Activated T-helper 9 cell treated with anti-CD3 and anti-CD28 coated beads, Interleukin-2, amount 50 U/mL, for 16 hours (primary cell): ENCODE measurements at regions not wholly inside any gene's neighbourhood (a gene's known extent, or its start where the extent isn't known, plus 50 kb on each side); places are given as distances from the start of the nearest gene placed in this dataset.
"Not testable (repeated sequence)": the region's sequence is repeated elsewhere in the genome, so short reads cannot be mapped to it uniquely, and the experiment has no call there.

Experiments used
- DNase-seq: peaks from one replicate; pipeline ENCODE4 v3.0.0-alpha.2; 2020; ENCODE audit warnings: low read depth

DNA sequence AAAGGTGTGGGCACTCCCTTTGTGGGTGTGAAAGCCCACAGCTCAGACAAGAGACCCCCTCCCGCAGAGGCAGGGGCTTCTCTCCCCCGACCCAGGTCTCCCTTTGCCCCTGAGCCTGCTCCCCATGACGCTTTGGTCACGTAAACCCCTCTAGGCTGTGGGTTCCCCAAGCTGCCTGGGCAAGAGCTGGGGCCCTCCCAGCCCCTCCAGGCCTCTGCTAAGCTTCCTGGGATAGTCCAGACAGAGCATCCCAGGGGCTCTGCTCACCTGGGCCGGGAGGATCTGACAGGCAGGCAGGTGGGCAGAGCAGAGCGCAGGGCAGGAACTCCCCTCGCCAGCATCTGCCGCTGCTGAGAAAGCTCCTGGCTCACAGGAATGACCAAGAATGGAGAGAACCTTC is 177.3 kb downstream of the BANP start:
- DNase-seq, result no peak

DNA sequence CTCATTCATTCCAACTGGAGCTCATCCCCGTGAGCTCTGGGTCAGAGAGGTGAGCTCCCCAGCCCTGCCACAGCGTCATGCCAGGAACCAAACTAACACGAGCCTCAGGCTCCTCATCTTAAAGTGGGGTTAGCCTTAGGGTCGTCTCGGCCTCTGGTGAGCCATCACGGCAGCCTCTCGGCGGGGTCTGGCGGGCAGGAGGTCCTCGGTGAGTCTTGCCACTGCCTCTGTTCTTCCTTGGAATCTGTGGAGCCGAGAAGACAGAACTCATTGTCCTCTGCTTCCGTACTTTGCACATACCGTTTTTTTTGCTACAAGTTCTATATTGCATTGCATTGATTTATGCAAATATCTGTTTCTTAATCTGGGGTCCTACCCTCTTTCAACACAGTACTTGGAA is 177.9 kb downstream of the BANP start:
- DNase-seq, result not testable (repeated sequence)

DNA sequence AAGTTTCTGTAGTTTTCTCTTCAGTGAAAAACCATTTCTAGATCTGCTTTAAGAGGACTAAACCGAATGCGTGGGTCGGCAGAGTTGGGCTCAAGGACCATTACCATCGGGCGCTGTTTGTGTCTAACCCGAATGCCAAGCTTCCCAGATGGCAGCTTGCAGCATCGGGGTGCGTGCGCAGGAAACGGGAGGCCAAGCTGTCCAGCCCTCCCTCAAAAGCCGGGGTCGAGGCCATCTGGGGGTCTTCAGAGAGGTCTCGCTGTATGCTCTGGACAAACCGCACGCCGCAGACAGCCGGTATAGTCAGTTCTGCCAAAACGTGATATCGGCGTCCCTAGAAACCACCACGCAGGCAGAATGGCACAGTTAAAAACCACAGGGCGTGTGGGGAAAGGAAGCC is 178.8 kb downstream of the BANP start:
- no peak for DNase-seq

GRCh38 chr16:88130681-88131080 is 179.4 kb downstream of the BANP start:
- DNase-seq, result no peak

GRCh38 chr16:88131256-88131655 is 180.0 kb downstream of the BANP start:
- no peak for DNase-seq

- DNase-seq, result no peak
Measured at GRCh38 chr16:88131966-88132365, 180.7 kb downstream of the BANP start.

- no peak for DNase-seq
Measured at GRCh38 chr16:88132836-88133506, 181.7 kb downstream of the BANP start.

DNA sequence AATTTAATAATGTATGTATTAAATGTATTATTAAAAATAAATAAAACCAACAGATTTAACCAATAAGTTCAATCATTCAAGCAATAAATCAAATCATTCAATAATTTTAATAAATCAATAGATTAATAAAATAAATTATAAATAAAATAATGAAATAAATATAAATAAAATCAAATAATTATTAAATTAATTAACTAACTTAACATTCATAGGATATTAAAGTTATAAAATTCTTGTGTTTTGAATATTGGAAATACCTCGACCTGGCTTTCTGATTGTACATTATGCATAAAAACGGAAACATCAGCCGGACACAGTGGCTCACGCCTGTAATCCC is 182.2 kb downstream of the BANP start:
- DNase-seq, result no peak

DNA sequence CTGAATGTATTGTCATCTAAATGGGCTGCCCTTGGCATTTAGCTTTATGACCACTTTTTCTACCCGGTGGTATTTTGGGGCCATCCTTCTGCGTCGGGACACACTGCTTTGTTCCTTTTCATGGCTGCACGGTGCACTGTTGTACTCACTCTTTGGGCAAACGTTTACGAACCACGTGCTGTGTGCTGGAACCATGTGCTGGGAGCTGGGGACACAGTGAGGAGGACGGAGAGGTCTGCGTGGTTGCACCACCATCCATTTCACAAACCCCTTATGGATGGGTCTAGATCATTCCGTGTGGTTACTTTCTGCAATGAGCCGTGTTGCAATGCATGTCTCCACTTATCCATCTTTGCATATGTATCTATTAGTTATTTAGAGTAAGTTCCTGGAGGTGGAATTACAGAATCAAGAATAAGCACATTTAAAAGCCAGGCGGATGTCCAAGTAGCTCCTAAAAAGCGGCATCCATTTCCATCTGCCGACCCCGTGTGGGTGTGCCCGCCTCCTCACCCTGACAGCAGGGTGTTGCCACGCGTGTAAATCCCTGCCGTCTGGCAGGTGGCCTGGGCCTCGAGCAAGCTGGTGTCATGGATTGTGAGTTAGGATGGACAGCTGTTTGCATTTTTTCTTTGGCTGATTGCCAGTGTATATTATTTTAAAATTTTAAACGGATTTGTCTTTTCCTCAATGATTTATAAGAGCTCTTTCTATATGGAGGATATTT is 183.1 kb downstream of the BANP start:
- not testable (repeated sequence) for DNase-seq

DNA sequence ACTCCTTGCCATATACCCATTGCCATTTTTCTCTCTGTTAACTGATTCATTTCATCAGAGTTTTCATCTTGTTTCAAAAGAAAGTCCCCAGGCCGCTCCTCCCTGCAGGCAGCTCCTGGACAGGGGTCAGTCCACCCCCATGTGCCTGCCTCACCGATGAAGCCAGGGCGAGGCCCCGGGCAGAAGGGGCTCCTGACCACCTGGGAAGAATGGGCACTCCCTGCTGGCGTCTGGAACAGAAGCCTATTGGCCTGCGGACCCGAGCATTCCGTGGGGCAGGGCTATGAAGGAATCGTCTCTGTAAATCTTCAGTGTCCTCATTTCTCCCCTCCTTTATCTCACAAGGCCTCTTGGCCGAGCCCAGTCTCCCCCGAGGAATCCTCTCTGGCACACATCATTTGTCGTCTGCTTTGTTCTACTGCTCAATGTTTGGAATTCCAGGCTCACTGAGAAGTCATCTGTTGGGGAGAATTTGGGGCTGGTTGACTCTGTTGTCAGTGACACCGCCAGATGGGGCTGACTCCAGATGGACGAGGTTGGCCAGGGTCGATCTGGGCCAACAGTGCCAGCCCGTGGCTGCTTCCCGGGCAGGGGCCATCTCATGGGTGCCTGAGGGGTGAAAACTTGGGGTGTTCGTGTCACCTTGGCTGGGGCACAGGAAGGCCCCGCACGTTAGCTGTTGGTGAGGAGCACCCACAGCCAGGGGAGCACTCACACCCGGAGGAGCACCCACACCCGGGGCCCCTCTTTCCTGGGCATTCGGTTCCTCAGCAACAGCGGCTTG is 183.9 kb downstream of the BANP start:
- not testable (repeated sequence) for DNase-seq

- not testable (repeated sequence) for DNase-seq
Measured at GRCh38 chr16:88136211-88136713, 185.0 kb downstream of the BANP start.

GRCh38 chr16:88136939-88137338 is 185.7 kb downstream of the BANP start:
- DNase-seq, result not testable (repeated sequence)

GRCh38 chr16:88139141-88139540 is 187.9 kb downstream of the BANP start:
- not testable (repeated sequence) for DNase-seq

DNA sequence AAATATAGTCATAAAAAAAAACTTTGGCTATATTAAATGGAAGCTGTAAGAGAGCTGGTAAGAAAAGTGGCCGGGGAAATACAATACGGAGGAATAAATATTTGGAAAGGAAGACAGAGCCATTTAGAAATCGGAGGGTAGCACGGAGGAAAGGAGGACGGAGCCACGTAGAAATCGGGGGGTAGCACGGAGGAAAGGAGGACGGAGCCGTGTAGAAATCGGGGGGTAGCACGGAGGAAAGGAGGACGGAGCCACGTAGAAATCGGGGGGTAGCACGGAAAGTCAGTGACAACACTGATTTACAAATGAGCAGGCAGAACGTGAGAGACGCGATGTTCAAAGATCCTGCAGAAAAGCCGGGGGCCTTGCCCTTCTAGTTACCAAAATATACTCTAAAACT is 189.0 kb downstream of the BANP start:
- DNase-seq, result not testable (repeated sequence)

DNA sequence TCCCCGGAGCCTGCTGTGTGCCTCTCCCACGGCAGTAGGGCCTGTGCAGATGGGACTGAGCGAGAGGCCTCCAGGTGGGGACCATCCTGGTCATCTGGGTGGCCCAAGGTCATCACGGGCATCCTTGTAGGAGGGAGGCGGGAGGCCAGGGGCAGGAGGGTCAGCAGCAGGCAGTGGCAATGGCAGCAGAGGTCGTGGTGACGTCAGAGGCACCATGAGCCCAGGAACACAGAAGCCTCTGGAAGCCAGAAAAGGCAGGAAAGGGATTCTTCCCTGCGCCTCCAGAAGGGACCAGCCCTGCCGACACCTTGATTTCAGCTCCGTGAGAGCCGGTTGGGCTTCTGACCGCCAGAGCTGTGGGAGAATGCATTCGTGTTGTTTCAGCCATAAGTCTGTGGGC is 190.3 kb downstream of the BANP start:
- no peak for DNase-seq

GRCh38 chr16:88142056-88142935 is 191.1 kb downstream of the BANP start:
- not testable (repeated sequence) for DNase-seq

- not testable (repeated sequence) for DNase-seq
Measured at GRCh38 chr16:88143122-88144027, 192.1 kb downstream of the BANP start.

GRCh38 chr16:88144028-88144511 is 192.8 kb downstream of the BANP start:
- DNase-seq, result no peak

GRCh38 chr16:88145376-88145775 is 194.1 kb downstream of the BANP start:
- DNase-seq, result not testable (repeated sequence)

- DNase-seq, result not testable (repeated sequence)
Measured at GRCh38 chr16:88145824-88146405, 194.7 kb downstream of the BANP start.
